ENCODE measurements at regions not wholly inside any gene's neighbourhood (a gene's known extent, or its start where the extent isn't known, plus 50 kb on each side); places are given as distances from the start of the nearest gene placed in this dataset.

- TF ChIP-seq POLR2AphosphoS5 (IDR thresholded peaks at IDR 0.05) (no peak), CTCF (IDR thresholded peaks at IDR 0.05) (no peak), POLR2A (IDR thresholded peaks at IDR 0.05) (no peak)
Measured at GRCh38 chr7:155360495-155361345, 63.0 kb downstream of the INSIG1 start.

All from prostate gland (tissue), 2 donors.